ENCODE measurements at regions not wholly inside any gene's neighbourhood (a gene's known extent, or its start where the extent isn't known, plus 50 kb on each side); places are given as distances from the start of the nearest gene placed in this dataset.

DNA sequence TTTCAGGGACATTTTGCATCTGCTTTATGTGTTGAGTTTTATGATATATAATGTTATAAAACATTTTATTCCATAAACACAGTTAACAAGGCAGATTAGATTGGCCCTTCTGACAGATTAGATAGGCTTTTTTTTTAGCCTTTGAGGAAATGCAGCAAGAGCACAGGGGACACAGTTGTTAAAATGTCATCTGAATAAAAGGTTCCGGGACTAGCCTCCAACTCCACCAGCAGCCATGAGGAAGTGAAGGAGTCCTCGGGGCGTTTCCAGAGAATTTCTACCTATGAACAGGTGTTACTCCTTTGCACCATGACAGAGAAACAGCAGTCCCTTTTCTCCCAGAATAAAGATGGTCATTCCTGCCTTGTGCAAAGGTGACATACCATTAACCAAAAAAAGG, 167.8 kb upstream of the KBTBD8 start:
- Histone ChIP-seq H3K79me2 (ENCODE audit: low read depth) (no peaks in the 10 kb centered on the region), H3K27ac (no peak overlapping the region), H3K9ac (no peak overlapping the region), H3K9me3 (ENCODE audit: low read depth) (no peaks in the 10 kb centered on the region), H4K20me1 (ENCODE audit: low read depth) (no peaks in the 10 kb centered on the region), H3F3A (ENCODE audit: low read depth) (no peaks in the 10 kb centered on the region), H3K4me3 (no peak overlapping the region), H2AFZ (replicated peaks) (no peak overlapping the region), H3K36me3 (no peaks in the 10 kb centered on the region), H3K4me2 (no peak overlapping the region), H3K4me1 (no peaks in the 10 kb centered on the region), H3K27me3 (no peaks in the 10 kb centered on the region)
- no peak for DNase-seq (ENCODE audit: low spot score)
- Mint-ChIP-seq H3K9me3 (peaks cover 2% of the 10 kb centered on the region), H3K4me1 (peaks cover 23% of the 10 kb centered on the region), H3K27me3 (ENCODE audit: insufficient read depth, low read depth) (peaks cover 3% of the 10 kb centered on the region), H3K36me3 (no peaks in the 10 kb centered on the region), H3K27ac (no peak overlapping the region), H3K4me3 (no peak overlapping the region)
- TF ChIP-seq EZH2 (IDR thresholded peaks at IDR 0.05) (no peak), EZH2phosphoT487 (IDR thresholded peaks at IDR 0.05) (no peak)
- TF ChIP-seq, protein P1, sequence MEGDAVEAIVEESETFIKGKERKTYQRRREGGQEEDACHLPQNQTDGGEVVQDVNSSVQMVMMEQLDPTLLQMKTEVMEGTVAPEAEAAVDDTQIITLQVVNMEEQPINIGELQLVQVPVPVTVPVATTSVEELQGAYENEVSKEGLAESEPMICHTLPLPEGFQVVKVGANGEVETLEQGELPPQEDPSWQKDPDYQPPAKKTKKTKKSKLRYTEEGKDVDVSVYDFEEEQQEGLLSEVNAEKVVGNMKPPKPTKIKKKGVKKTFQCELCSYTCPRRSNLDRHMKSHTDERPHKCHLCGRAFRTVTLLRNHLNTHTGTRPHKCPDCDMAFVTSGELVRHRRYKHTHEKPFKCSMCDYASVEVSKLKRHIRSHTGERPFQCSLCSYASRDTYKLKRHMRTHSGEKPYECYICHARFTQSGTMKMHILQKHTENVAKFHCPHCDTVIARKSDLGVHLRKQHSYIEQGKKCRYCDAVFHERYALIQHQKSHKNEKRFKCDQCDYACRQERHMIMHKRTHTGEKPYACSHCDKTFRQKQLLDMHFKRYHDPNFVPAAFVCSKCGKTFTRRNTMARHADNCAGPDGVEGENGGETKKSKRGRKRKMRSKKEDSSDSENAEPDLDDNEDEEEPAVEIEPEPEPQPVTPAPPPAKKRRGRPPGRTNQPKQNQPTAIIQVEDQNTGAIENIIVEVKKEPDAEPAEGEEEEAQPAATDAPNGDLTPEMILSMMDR (IDR thresholded peaks at IDR 0.05), result no peak

DNA sequence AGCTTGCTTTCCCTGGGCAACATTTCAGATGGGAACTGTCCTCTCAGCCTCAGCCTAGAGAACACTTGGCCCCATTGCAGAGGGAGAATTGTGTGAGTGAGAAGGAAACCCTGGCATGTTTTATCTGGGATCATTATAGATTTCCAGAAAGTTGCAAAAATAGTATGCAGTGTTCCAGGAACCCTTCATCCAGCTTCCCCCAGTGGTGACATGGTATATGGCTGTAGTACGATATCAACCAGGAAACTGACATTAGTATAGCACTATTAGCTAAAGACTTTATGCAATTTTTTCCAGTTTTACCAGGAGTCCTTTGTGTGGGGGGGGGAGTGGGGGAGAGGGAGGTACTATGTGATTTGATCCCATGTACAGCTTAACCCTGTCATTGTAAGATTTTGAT, 166.2 kb upstream of the KBTBD8 start:
- no peak overlapping the region for H3K27ac Mint-ChIP-seq
- Histone ChIP-seq H3F3A (ENCODE audit: low read depth) (no peaks in the 10 kb centered on the region), H3K36me3 (no peaks in the 10 kb centered on the region), H3K9ac (no peak overlapping the region), H3K4me3 (no peak overlapping the region), H3K27ac (no peak overlapping the region), H3K9me3 (ENCODE audit: low read depth) (no peaks in the 10 kb centered on the region), H3K4me1 (no peaks in the 10 kb centered on the region), H3K79me2 (ENCODE audit: low read depth) (no peaks in the 10 kb centered on the region), H4K20me1 (ENCODE audit: low read depth) (no peaks in the 10 kb centered on the region), H3K4me2 (no peak overlapping the region), H2AFZ (replicated peaks) (no peak overlapping the region), H3K27me3 (no peaks in the 10 kb centered on the region)
- peaks cover 2% of the 10 kb centered on the region for H3K9me3 Mint-ChIP-seq
- peaks cover 17% of the 10 kb centered on the region for H3K4me1 Mint-ChIP-seq
- no peak for TF ChIP-seq EZH2phosphoT487 (IDR thresholded peaks at IDR 0.05)
- TF ChIP-seq EZH2 (IDR thresholded peaks at IDR 0.05), result no peak
- TF ChIP-seq, protein P1 (IDR thresholded peaks at IDR 0.05), result no peak
- no peaks in the 10 kb centered on the region for H3K36me3 Mint-ChIP-seq
- no peak overlapping the region for H3K4me3 Mint-ChIP-seq
- peaks cover 3% of the 10 kb centered on the region for H3K27me3 Mint-ChIP-seq (ENCODE audit: insufficient read depth, low read depth)
- no peak for DNase-seq (ENCODE audit: low spot score)

- Histone ChIP-seq H3K9ac (no peak overlapping the region), H3K9me3 (ENCODE audit: low read depth) (no peaks in the 10 kb centered on the region), H3K27me3 (no peaks in the 10 kb centered on the region), H3K27ac (no peak overlapping the region), H4K20me1 (ENCODE audit: low read depth) (no peaks in the 10 kb centered on the region), H3K36me3 (no peaks in the 10 kb centered on the region), H3K4me3 (no peak overlapping the region), H3F3A (ENCODE audit: low read depth) (no peaks in the 10 kb centered on the region), H3K79me2 (ENCODE audit: low read depth) (no peaks in the 10 kb centered on the region), H3K4me2 (no peak overlapping the region), H3K4me1 (no peaks in the 10 kb centered on the region), H2AFZ (replicated peaks) (no peak overlapping the region)
- H3K9me3 Mint-ChIP-seq, result peaks cover 2% of the 10 kb centered on the region
- H3K4me1 Mint-ChIP-seq, result peaks cover 7% of the 10 kb centered on the region
- H3K27ac Mint-ChIP-seq, result no peak overlapping the region
- DNase-seq (ENCODE audit: low spot score), result no peak
- no peak overlapping the region for H3K4me3 Mint-ChIP-seq
- no peaks in the 10 kb centered on the region for H3K27me3 Mint-ChIP-seq (ENCODE audit: insufficient read depth, low read depth)
- no peaks in the 10 kb centered on the region for H3K36me3 Mint-ChIP-seq
- no peak for TF ChIP-seq EZH2phosphoT487 (IDR thresholded peaks at IDR 0.05)
- TF ChIP-seq, protein P1 (IDR thresholded peaks at IDR 0.05), result peak; percentile 45
These were observed 161.5 kb upstream of the KBTBD8 start for GRCh38 chr3:66836363-66837152.

Data from neural progenitor cell (in vitro differentiated cells).